HL-60/S4 (cell line): ENCODE measurements at regions not wholly inside any gene's neighbourhood (a gene's known extent, or its start where the extent isn't known, plus 50 kb on each side); places are given as distances from the start of the nearest gene placed in this dataset.
"Not testable (repeated sequence)": the region's sequence is repeated elsewhere in the genome, so short reads cannot be mapped to it uniquely, and the experiment has no call there.

ENCODE experiments used
- in situ Hi-C: fragments of 300-500 bp; cut with MboI; formaldehyde crosslinking; loops from 2 replicates; pipeline ENCODE4 v1.14.3; 2022; ENCODE audit warnings: low sequenced_read_pairs

DNA sequence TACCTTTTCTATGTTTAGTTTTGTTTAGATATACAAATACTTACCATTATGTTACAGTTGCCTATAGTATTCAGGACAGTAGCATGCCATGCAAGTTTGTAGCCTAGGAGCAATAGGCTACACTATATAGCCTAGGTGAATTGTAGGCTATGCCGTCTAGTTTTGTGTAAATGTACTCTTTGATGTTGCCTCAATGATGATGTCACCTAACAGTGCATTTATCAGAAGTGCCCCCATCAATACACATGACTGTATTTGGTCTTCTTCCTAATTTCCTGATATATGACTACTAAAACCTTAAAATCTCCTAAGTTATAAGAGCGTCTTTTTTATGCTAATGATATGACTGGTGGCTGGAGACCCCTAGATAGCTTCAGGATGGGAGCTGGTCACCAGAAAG, 394.4 kb upstream of the STXBP6 start:
- in situ Hi-C loops = no loop called here

DNA sequence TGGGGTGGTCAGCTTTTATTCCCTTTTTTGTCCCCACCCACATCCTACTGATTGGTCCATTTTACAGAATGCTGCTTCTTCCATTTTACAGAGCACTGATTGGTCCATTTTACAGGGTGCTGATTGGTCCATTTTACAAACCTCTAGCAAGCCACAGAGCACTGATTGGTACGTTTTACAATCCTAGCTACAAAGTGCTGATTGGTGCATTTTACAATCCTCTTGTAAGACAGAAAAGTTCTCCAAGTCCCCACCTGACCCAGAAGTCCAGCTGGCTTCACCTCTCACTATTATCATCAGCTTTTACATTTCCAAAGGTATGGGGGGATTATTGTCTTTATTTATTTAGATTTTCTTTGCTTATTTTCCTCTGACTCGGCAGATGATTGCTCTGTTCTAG, 390.4 kb upstream of the STXBP6 start:
- in situ Hi-C loops = not testable (repeated sequence)

DNA sequence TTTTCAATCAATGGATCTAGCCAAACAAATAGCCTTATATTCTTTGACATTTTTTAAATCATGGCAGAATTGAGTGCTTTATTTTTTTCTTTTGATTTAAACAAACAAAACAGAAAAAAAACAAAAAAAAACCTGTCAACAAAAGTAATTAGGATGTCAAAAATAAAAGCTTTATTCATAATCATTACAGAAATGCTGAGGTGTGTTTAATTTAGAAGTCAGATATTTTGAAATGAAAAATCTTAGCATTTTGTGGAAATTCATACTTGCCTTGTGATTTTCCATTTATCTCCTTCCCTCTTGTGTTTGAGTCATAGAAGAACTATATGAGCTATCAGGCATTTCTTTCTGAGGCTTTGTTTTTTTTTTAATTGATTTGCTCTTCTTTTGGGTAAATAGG, 387.0 kb upstream of the STXBP6 start:
- in situ Hi-C loops = no loop called here

DNA sequence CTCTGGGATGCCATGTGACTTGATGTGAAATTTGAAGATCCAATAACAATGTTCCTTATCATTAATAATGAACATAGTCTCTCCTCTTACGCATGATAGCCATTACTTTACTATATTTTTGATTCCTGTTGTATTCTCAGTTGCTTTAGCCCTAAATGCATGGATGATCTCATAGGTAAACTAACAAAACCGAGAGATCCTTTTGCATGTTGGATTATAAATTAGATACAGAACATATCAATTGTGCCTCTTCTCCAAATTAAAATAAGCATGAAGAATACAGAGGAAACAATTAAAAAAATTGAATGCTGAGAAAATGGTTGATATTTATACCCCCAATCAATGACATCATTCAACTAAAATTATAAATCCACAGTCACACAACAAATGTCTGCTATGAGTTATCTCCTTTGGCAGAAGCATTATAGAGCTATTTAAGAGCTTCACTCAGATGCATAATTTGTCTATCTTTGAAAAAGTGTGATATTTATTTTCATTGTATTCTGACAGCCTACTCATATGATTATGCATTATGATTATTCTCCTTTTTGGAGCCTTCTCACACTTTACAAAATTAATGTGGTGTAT, 386.4 kb upstream of the STXBP6 start:
- in situ Hi-C loops = no loop called here

DNA sequence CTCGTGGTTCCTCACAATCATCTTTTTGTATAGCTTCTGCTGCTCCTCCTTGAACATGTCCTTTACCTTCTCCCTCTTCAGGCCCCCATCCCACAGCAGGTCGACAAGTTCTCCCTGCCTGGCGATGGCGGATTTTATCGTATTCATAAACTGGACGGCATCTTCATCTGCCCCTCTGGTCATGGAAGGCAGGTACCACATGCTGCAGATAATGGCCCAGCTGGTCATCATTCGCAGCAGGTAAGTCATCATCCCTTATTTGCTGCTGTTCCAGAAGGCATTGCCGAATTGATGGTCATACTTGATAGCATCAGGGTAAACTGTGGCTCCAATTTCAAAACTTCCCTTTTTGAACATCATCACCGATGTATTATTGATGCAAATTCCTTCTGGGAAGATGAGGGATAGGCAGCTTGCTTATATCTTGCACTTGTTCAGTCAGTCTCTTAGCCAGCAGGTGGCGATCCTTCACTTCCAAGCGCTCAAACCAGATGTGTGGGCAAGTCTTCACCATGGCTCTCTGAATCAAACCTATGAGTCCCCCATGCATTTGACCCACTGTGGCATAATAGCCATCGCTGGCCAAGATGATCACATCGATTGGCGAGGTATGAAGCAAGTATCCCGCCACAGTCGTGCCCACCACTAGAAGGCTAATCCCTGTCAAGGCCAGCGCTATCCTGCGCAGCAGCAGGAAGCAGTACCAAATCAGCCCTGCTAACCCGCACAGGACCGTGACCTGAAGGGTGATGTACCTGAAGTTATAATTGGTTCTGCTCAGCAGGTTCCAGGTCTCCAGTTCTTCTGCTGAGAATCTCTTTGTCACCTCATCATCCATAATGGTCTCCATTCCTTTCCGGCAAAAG, 381.5 kb upstream of the STXBP6 start:
- in situ Hi-C loops = no loop called here

DNA sequence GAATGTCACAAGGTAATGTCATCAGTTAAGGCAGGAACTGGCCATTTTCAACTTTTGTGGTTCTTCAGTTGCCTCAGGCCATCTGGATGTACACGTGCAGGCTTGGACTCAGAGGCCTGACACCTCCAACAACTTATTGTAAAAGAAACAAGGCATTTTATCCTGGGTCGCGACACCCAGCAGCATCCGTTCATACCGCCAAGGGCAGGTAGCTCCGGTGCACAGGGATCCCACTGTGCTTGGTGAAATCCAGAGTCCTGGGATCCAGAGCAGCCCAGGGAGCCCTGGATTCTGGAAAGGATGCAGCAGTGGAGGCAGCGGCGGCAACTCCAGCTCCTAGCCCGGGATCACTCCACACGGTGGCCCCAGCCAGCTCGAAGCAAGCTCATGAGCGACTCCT, 380.9 kb upstream of the STXBP6 start:
- in situ Hi-C loops = no loop called here

DNA sequence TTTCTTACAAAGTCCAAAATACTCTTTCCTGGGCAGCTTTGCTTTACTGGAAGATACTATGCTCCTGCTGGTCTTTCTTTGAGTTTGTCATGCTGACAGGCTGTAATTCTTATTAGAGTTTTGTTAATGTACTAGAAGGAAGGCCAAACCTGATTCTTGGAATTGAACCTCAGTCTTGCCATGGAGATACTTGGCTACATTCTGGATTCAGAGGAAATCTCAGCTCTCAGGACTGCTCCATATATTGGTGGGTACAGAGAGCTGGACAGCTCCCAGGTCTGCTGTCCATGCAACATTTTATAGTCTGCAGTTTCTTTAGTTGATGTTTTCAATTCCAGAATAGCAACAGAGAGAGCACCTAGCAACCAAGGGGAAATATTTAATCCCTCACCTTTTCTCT, 363.1 kb upstream of the STXBP6 start:
- in situ Hi-C loops = no loop called here

DNA sequence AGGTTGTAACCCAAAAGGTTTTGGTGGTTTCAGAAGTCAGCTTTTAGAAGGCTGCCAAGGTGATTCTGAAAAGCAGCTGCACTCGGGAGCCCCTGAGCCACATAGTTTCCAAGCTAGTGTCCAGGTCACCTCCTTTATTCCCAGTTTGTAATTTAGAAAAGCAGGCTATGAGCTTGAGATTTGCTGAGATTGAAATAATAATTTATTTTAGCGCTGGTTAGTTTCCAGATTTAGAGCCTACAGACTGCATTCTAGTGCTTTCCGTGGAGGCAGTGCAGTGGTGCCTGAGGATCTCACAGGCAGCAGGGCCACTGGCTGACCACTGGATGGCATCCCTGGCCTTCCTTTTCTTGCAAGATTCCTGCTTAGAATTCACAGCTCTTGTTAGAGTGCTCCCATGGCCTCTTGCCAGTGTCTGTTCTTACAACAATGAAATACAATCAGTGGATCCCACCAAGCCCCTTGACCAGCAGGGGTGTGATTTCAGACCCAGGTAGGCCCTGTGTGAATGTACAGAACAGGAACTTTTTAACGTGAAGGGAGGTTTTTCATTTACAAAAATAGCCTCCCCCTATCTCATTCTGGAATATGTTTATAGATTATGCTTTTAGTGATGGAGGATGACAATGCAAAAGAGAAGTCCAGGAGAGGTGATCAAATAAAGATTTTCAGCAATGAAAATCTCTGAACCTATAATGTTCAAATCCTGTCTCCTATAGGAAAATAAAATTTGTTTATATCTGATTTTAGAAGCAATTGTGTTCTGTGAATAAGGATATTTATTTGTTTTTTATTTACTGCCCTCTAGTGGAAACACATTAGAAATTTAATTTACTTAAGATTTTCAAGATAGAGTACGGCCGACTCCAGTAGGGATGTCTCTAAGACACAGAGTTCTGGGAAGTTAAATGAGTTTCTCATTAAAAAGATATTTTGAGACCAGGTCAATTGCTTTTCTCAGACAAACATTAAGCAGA, 362.1 kb upstream of the STXBP6 start:
- in situ Hi-C loops = no loop called here

DNA sequence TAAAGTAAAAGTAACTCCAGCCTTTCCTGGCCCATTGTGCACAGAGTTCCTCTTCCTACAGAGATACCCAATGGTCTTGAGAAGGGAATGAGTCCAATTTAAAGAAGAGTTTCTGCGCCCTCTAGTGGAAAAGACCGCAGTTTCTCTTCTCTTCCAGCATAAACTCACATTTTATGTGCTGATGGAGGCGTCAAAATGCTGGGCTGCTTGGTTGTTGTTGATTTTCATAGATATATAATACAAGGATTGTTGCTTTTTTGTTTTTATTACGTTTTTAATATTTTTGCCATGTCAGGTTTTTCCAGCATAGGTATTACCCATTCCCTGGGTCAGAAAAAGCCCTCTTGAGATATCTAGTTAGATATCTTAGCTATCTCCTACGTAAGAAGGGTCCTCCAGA, 356.9 kb upstream of the STXBP6 start:
- in situ Hi-C loops = no loop called here

DNA sequence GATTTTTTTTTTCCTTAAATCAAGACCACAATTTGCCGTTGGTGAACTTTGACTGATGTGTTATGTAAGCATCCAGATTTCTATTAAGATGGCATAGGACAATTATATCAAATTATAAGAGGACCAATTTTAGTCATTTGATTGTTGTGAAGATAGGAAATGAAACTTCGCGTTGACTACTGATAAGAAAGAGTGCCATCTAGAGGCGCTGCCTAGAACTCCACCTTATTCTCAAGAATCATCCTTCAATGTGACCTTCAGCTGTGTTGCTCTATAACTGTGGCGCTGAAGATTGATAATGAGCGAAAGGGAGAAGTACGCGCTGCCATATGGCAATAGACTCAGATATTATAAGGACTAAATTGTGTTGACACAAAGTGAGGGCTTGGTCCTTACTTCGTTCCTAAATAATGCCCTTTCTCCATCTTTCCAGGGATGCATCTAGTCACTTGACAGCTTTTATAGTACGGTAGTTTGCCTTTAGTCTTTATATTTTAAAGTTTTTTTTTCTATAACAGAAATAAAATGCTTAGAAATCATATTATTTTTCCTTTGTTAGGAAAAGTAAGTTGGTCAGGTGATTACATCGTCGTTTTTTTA, 350.8 kb upstream of the STXBP6 start:
- in situ Hi-C loops = no loop called here

DNA sequence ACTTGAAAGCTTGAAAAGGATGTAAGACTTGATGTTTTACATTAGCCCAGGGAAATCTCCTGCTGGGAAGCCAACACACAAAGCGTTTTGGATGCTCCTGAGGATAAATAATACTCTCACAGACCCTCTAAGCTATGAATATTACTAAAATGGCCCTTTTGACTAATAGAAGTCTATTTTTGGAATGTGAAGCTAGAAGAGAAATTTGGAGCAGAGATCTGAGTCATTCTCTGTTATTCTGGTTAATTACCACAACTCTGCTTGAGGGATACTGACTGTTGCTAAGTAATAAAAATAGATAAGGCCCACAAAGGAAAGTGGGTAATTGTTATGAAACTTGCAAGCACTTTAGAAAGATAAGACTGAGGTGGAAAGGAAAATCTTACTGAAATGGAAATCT, 346.2 kb upstream of the STXBP6 start:
- in situ Hi-C loops = no loop called here

DNA sequence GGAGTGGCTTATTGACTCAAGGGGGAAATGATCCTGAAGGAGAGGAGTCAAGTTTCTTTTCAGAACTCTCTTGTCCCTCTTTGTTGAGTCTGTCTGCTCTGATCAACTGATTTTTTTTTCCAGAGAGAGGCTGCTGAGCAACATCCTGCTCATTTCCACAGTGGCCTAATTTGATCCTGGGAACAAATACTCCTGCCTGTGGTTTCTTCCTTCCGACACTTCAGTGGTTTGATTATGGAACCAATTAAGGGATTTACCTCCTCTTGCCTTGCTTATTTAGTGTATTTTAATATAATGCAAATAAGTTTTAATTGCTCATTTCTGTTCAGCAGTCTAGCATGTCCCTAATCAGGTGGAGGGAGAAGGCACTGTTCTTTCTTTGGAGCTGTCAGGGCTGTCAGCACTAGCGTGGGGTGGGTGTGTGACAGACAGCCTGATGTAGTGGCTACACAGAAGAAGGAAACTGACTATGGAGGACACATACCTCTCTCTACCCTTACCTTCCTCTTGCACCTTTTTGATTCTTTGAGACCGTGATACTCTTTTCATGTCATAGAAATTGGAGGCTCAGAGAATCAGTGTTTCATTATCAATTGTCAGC, 344.9 kb upstream of the STXBP6 start:
- in situ Hi-C loops = no loop called here

DNA sequence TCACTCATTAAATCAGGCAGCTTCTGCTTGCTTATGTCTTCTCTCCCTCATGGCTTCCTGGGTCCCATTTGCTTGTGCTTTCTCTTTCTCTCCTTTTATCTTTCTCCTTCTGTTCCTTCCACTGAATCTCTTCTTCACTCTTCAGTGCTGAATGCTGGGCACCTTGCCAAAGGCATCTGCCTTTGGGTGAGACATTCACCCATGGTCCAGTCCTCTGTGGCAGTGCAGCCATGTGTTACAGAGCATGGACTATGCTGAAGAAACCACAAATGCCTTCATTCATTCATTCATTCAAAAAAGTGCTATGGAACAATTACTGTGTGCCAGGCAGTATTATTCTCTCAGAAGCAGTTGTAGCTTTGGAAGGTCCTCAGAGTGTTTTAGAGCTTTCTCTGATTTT, 344.4 kb upstream of the STXBP6 start:
- in situ Hi-C loops = no loop called here

DNA sequence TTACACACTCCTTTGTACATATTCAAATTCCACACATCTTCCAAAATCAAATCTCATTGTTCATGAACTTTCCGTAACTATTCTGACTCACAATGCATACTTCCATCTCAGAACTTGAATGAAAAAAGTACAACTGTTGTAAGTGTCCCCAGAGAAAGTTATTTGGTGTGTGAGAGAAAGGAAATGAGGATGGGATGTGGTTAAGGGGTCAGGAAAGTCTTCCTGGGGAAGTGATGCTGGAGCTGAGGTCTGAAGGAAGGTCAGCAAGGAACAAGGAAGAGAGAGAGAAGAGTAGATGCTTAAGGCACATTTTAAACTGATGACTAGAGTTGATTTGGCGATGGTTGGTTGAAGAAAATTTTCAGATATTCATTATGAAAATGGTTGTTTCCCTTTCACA, 340.0 kb upstream of the STXBP6 start:
- in situ Hi-C loops = no loop called here

DNA sequence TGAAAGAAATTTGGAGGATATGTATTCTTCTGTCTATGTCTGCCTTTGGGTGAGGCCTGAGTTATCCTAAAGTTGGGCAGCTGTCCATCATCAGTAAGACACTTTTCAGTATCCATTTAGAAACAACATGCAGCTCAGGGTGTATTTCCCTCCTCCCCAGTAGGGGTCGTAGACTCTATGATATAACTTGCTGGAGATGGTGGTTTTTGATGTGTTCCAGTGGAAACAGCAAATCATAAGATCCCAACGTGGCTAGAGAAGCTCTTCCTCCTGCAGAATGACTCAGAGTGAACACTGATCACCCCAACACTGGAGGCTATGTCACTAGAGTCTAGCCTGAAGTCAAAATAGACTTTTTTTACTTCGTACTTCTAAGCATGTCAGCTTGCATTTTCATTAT, 331.6 kb upstream of the STXBP6 start:
- in situ Hi-C loops = no loop called here

DNA sequence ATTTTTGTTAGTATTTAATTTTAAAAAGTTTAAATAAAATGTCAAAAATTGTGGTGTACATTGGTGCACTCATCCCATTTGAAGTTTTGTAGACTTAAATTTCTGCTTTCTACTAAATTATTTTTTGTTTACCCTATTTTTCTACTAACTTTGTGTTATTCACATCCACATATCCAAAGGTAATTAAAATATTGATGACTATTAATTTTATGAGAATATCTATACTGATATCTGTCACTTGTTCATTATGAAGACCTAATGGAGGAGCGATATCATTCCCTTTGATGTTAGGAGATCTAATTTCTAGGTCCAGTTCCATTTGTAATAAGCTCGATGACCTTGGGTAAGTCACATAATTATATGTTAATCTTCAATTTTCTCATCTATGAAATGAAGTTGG, 325.7 kb upstream of the STXBP6 start:
- in situ Hi-C loops = no loop called here

DNA sequence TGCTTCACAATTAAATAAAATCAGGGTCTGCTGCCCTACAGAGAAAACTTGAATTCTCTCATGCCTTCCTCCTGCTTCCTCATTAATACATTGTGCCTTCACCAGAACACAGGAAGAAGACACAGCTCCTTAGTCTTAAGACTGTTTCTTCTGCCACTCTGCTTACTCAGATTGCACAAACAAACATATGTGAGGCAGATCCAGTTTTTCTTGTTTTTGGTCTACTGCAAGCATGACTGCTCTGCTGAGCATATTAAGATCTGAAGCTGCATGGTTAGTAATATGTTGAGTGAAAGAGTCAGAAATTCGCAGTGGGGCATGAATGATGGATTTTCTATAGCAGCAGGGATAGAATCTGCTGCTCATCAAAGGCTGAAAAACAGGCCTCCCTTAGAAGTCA, 321.1 kb upstream of the STXBP6 start:
- in situ Hi-C loops = no loop called here

DNA sequence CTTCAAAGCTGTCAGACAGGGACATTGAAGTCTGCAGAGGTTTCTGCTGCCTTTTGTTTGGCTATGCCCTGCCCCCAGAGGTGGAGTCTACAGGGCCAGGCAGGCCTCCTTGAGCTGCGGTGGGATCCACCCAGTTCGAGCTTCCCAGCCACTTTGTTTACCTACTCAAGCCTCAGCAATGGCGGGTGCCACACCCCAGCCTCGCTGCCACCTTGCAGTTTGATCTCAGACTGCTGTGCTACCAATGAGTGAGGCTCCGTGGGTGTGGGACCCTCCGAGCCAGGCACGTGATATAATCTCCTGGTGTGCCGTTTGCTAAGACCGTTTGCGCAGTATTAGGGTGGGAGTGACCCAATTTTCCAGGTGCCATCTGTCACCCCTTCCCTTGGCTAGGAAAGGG, 320.1 kb upstream of the STXBP6 start:
- in situ Hi-C loops = not testable (repeated sequence)

DNA sequence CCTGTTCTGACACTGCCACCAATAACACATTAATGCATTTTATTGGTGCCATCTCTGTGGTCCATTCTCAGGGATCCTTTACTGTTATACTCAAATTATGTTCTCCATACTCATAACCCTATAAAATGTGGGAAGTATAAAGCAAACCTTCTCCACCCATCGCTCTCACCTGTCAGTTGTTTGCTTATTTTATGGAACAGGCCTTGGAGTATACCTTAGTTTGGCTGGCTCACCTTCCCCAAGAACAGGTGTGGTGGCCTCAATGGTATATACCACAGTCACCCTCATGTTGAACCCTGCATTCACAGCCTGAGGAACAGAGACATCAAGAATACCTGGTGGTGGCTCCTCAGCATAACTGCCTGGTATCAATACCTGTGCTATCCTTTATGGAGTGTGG, 308.4 kb upstream of the STXBP6 start:
- in situ Hi-C loops = no loop called here

DNA sequence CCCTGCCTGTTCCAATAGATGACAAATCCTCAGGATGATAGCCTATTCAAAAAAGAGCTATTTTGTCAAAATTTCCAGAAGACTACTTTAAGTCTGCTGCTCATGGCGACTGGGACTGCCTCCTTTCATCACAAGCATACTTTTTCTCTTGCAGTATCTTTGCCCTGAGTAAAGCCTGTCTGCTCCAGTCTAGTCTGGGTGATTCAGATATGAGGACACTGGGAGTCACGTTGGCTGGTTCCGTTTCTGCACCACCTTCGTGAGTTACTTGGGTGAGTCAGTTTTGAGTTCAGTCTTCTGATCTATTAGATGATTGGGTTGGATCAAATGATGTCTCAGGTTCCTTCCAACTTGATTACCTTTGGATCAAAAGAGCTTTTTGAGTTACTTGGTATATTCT, 301.3 kb upstream of the STXBP6 start:
- in situ Hi-C loops = no loop called here

DNA sequence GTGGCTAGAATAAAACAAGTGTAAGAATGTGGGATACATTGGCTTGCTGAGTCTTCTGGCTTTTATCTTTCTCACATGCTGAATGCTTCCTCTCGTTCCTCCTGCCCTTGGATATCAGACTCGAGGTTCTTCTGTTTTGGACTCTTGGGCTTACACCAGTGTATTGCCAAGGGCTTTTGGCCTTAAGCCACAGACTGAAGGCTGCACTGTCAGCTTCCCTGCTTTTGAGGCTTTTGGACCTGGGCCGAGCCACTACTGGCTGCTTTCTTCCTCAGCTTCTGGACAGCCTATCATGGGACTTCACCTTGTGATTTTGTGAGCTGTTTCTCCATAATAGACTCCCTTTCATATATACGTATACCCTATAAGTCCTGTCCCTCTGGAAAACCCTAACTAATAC, 300.9 kb upstream of the STXBP6 start:
- in situ Hi-C loops = no loop called here
